ENCODE measurements at regions not wholly inside any gene's neighbourhood (a gene's known extent, or its start where the extent isn't known, plus 50 kb on each side); places are given as distances from the start of the nearest gene placed in this dataset.

DNA sequence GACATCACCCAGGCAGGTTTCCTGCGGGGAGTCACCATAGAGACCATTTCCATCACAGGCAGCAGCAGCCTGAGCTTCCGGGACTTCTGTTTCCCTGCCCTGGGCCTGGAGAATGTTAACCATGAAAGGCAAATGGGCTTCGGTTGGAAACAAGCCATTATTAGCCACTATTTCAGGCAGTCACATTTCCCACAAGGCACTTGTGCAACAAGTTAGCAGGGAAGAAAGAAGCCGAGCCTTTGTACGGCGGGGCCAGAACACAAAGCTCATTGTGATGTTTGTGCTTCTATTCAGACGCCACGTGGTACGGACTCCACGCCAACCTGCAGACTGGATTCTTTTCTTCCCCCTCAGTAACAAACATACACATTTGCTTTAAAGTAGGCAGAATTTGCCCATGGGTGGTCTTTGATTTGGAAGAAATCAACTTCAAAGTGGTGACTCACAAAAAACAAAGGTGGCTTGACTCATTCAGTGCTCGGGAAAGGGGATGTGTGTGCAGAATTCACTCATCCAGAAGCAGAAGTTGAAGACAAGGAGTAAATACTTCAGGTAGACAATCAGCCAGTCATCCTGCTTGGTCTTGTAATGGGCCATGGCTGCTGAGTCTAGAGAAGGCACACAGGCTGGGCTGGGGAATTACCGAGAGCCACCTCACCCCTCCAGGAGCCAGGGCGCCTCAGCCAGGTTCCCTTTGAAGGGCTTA, 154.2 kb upstream of the PRMT8 start:
- DNase-seq (ENCODE audit: low read depth), result peak; percentile 77

DNA sequence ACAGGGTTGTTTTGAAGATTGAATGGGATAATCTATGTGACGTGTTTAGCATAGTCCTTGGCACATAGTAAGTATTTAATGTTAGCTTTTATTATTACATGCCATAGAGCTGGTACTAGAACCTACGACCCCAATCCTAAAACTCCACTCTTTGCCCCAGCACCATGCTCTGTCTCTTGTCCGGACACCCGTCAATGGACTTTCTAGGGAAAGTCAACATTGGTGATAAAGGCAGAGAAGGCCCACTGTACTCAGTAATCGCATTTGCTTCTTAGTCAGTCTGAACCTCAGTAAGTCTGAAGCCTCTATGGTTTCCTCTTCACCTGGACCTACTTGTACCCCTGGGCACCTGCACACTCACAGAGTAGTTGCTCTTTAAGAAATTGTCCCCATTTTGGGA, 153.1 kb upstream of the PRMT8 start:
- DNase-seq (ENCODE audit: low read depth), result no peak

DNA sequence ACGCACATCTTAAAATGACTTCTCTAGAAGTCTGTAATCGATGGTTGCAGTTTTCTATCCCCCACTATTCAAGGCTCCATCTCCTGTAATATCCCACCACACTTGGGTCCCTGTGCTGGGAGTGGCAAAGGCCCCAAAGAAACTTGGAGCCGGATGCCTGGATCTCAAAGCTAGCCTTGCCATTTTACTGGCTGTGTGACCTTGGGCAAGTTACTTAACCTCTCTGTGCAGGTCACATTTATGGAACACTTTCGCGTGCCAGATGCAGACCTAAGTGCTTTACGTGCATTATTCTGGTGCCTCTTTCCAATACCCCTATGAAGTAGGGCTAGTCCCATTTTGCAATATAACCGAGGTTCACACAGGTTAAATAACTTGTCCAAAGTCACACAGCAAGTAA, 151.8 kb upstream of the PRMT8 start:
- DNase-seq (ENCODE audit: low read depth), result no peak

DNA sequence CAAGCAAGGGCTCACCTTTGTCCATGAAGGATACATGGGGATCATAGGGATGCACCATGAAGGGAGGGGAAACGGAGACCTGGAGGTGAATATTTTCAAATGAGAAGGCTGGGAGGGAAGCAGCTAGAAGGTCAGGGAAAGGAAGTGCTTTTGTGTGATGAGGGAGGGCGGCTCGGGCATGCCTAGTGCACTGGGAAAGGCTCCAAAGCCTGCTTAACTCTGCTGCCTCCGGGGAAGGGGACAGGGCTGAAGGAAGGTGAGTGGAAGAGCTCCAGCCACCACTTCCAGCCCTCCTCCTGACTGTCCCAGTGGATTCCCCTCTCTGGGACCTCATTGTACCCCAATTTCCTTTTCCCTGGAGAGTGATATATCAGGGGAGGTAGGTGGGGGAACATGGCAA, 149.4 kb upstream of the PRMT8 start:
- DNase-seq (ENCODE audit: low read depth), result no peak

DNA sequence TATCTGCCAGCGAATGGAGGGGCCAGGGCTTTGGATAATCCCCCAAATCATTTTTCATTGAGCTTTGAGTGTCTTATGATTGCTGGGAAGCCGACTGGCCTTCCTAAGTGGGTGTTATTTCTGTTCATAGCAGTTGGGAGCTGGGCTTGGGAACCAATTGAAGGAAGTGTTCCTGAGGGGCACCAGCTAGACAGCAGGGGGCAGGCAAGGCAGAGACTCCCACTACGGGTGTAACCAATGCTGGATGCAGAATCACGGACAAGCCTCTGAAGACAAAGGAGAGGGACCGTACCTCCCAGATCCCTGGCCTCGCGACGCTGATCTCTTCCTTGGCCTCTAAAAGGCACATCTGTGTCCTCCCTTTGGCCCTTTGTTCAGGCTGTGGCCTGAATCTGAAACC, 149.0 kb upstream of the PRMT8 start:
- DNase-seq (ENCODE audit: low read depth), result peak; percentile 59

DNA sequence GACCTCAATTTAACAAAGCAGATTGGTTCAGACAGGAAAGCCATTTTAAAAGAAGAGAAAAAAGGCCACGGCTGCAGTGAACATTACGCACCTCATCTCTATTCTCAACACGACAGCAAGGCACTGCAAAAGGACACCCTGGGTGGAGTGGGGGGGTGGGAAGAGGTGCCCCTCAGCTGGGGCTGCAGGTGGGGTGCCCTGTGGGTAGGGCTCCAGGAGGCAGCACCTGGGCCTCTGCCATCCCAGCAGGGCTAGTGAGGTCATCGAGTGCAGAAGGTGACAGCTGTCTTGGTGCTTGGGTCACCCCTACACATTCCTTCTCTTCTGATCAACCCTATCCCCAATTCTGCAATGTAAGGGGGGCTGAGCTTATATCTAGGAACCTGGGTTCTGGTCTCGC, 142.9 kb upstream of the PRMT8 start:
- no peak for DNase-seq (ENCODE audit: low read depth)

DNA sequence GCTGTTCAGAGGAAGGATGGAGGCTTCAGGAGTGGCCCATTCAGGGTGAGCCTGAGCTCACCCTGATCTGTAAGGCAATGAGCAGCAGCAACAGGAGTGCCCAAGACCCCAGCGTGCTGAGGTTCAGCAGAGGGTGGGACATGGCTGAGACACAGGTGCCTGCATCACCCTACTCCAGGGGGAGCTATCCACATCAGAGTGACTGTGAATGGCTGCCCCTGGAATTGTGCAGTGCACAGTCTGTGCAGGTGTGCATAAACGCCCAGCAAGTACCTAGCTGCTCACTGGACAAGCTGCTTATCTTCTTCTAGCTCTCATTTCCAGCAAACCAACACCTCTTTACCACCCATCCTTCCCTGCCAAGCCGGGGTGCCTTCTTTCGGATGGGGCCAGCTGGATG, 140.6 kb upstream of the PRMT8 start:
- no peak for DNase-seq (ENCODE audit: low read depth)

DNA sequence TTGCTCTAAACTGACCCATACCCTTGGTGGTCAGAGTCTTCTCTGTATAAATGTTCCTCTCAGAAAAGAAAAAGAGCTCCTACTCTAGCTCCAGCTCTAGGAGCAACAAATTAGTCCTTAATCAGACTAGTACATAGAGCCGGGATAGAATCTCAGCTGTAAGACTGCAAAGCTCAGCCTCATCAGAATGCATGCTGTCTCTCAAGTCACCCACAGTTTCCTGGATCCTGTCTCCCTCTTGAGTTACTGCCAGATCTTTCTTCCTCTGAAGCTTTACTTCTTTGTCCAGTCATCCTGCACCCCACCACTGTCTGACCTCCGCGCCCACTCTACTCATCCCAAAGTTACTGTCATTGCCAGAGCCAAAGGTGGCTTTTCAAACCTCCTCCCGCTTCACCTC, 139.3 kb upstream of the PRMT8 start:
- no peak for DNase-seq (ENCODE audit: low read depth)

DNA sequence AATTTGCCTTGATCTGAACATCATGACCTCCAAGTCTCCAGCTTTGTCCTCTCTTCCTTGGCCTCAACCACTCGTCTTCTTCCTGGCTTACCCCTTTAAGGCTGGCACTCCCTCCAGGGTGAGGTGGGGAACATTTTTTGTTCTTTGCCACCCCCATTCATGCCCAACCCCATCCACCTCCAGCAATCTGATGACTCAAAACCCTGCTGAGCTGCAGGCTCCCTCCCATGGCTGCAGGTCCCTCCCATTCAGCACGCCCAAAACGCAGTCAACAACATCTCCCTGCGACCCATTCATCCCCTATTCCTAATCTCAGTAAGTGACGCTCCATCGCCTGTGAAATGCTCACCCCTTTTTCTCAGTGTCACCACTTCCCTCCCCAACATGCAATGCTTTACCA, 138.8 kb upstream of the PRMT8 start:
- DNase-seq (ENCODE audit: low read depth), result no peak

DNA sequence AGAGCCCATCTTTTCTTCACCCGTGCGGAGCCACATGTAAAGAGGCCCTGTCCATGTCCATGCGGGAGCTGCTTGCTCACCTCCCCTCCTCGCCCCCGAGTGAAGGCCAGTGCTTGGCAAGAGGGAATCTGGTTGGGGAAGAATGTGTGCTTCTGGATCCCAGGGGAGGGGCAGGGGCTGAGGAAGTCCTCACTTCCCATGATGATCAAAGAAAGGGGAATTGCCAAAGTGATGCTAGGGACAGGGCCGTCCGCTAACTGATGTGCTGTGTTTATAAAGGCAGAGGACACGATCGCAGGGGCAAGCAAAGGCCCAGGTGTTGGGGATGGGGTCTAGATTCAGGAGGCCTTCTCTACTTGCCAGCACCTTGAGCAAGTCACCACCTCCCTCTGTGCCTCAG, 137.4 kb upstream of the PRMT8 start:
- DNase-seq (ENCODE audit: low read depth), result no peak

DNA sequence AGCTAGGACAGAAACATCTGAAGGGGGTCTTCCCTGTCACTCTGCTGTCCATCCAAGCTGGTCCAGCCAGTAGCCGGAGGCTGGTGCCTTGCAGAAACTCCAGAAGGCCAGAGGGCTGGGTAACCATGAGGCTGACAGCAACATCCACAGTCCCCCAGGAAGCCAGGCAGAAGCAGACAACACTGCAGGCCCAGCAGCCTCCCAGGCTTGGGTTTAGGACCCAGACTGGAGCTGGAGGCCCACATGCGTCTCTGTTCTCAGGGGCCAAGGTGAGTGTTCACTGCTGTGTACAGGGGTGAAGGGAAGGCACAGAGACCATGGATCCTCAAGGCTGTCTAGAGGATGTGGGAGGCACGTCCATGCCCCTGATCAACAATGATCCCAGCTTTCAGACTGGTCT, 136.4 kb upstream of the PRMT8 start:
- no peak for DNase-seq (ENCODE audit: low read depth)

DNA sequence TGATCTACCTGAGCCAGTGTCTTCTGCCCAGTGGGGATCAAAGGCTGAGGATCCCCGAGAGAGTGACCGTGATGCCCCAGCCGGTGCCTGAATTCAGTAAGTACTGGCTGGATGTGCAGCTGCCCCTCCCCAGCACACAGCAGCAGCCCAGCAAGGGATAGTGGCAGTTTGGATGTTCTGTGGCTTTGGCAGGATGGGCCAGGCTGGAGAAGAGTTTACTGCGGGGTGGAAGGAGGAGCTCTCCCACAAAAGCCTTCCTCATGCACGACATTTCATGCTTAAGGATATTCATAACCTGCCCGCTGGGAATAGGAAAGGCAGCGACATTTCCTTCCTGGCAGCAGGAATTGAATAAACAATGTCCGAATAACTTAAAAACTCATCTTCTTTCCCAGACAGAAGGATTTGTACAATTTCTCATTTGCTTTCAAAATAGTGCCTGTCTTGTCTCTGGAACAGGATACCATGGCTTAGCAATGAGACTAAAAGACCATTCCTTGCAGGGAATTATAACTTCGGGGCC, 135.6 kb upstream of the PRMT8 start:
- DNase-seq (ENCODE audit: low read depth), result no peak

DNA sequence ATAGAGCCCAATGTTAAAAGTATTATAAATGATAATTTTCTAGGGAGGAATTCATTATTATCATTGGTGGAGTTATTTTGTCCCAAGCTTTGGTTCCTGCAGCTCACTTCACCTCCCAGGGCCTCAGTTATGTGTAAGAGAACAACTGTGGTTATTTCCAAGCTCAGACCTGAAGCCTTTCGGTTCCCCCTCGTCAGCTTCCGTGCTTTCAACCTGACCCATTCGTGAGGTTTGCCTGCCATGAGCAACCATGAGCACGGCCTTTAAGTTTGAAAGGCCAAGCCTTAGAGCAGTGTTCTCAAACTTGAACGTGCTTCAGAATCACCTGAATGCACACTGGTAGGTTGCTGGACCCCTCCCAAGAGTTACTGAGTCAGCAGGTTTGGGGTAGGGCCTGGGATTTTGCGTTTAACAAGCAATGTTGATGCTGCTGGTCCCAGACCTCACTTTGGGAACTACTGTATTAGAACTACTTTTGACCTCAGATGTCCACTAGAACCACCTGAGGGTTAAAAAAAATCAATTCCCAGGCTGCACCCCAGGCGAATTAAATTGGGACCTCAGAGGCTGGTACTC, 133.0 kb upstream of the PRMT8 start:
- no peak for DNase-seq (ENCODE audit: low read depth)

DNA sequence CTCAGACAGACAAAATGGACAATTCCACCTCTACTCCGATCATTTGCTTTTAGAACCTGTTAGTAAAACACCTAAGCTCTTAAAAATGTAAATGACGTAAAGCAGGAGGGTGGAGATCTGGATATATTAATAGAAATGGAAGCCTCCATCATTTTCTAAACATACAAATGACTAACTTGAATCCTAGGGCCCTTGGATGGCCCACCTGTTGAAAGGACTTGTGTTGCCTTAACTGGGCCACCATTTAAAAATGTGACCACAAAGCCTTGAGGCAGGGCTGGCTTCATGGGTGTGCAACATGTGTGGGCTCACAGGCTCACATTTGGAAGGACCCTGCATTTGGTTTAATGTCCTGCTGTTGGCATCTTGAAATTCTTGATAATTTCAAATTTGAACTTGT, 131.5 kb upstream of the PRMT8 start:
- no peak for DNase-seq (ENCODE audit: low read depth)

DNA sequence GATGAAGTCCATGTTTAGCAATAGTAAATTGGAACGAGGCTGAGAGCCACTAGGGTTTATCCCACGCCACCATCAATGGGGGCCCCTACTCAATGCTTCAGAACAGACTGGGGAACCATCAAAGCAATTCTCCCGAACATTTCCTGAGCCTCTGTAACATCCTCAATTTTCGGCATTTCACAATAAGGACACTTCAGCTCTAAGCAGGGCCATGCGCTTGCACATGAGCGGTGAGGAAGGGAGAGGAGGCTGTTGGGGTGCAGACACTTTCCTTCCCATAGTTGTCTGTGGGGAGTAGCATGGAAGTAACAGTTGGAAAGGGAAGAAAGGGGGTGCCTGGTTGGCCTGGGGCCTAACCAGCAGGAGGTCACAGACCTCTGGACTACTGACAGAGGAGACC, 129.9 kb upstream of the PRMT8 start:
- DNase-seq (ENCODE audit: low read depth), result no peak

DNA sequence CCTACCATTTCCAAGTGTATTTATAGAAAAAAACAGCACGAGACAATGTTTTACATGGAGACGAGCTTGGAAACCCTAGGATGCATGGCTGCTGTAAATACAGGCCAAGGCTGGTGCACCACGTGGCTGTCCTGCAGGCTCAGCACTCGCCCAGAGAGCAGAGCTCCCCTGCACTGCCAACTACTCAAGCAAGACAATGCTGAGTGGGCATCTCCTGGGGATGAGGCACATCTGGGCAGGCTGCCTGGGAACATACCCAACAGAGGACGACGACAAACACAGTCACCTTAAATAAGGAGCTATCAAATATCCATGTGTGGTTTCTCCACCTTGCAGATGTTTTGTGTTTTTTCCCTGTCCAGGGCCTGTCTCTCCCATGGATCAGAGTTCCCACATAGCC, 128.3 kb upstream of the PRMT8 start:
- DNase-seq (ENCODE audit: low read depth), result peak; percentile 6

DNA sequence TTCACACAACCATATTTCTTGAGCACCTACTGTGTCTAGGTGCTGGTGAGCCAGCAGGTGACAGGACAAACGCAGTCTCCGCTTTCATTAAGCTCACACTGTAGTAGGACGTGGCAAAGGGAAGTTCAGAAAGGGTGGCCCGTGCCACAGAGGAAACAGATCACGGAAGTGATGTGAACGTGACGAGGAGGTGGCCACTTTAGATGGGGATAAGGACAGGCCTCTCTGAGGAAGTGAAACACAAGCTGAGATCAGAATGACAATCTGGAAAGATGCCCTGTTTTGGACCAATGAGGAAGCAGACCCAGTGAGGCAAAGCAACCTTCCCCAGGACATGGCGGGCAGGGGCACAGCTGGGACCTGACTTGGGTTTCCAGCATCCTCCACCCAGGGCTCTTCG, 127.4 kb upstream of the PRMT8 start:
- DNase-seq (ENCODE audit: low read depth), result no peak

DNA sequence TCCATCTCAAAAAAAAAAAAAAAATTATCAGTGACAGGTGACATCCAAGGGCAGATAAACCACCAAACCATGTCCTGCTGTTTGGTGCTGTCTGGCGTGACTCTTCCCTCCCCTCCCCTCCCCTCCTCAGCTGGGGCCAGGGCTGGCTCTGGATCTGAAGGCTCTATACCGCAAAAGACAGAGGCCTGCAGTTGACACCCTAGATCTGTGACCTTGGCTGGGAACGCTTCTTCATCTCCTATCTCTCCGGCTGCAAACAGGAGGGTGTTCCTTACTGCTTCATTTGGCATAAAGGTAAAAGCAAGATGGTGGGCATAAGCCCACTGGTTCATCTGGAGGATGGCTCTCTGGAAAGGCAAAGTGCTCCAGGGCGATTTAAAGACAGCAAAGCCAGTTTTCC, 126.8 kb upstream of the PRMT8 start:
- DNase-seq (ENCODE audit: low read depth), result no peak

DNA sequence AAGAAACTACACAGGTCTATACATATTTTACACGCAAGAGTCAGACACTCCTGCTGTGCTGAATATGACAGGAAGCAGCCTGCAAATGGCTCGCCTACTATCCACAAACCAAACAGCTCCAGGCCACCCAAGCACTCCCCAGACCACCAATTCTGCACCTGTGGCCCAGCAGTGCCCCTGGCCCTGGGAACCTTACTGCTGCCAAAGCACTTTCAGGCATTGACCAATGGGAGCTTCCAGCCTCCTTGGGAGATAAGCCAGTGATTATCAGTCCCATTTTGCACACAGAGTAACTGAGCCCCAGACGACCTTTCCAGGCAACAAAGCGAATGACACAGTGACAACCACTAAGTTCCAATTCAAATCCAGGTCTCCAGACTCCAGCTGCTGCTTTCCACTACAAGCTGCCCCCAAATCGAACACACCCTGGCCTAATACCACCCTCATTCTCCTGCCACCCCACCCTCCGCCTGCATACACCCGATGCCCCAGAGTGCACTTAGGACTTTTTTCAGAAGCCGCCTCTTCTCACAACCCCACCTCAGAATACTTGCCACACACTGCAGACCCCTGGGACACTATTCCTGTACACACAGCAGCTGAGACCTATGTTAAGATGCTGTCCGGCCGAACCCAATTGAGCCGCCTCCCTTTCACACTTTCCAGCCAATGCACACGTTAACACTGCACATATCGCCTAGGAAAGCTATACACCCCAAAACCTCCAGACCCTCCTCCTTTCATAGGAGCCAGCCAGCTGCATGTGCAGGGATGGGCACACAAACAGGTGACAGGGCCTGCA, 126.1 kb upstream of the PRMT8 start:
- DNase-seq (ENCODE audit: low read depth), result no peak

DNA sequence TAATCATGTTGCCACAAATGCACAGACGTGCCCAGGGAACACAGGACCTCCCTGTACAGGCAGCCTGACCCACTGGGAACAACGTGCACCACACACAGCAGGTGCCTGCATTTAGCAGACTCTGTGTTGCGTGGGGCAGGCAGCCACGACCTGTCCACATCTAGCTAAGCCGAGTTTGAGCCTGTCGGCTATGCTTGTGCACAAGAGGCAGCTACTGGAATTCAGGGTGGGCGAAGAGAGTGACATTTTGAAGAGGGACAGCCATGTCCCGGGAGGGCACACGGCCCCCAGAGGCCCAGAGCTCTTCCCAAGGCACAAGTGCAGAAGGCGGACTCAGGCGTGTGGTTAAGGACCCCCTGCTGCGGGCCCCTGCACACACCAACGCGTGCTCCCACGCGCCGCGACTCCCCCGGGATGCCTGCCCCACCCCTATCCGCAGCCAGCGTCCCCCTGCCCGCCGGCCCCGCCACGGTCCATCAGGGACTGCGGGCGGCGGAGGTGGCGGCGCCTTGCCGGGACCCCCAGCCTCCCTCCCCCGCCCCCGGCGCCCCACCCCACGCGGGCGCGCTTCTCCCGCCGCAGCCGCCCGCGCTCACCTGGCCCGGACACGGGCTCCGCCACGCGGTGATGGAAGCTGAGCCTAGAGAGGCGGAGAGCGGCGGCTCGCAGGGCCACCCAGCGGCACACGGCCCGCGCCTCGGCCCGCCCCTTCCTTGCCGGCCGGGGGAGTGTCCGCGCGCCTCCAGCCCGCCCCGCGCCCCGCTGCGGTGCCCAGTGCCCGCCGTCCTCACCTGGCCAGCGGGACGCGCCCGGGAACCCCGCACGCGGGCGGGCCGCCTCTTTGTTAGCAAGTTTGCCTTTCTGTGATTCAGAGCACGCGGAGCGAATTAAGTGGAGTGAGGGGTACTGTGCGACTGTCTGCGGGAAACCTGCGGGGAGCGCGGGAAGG, 125.3 kb upstream of the PRMT8 start:
- no peak for DNase-seq (ENCODE audit: low read depth)

DNA sequence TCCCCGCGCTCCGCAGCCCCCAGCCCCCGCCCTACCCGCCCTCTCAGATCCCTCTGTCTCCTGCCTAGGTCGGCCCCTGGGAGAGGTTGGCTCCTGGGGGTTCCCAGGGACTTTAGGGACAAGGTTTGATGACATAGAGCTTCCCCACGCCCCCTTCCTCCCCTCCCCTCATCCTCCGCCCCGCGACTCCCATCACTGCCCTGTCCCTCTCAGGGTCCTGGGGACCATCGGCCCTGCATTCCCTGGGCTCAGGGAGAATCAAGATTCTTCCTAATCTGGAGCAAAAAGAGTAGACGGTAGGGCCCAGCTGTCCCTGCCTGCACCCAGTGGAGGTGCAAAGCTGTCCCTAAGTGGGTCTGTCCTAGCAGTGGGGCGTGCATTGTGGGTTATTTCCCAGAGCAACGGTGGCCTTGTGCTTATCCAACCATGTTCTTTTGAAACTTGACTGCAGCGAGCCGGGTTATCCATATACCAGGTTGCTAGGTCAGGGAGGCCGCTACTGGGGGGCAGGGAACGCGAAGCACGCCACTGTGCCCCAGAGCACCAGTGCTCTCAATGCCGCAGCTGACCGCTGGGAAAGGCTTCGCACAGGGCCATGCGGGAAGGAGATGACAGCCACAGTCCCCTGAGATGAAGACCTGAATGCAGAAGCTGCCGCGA, 124.4 kb upstream of the PRMT8 start:
- no peak for DNase-seq (ENCODE audit: low read depth)

Measured in RPMI7951 (cell line).